Right ventricle myocardium inferior (tissue), 1 donor: ENCODE measurements at regions not wholly inside any gene's neighbourhood (a gene's known extent, or its start where the extent isn't known, plus 50 kb on each side); places are given as distances from the start of the nearest gene placed in this dataset.
"Not testable (repeated sequence)": the region's sequence is repeated elsewhere in the genome, so short reads cannot be mapped to it uniquely, and the experiment has no call there.

Source experiments
- ATAC-seq: fragments of 200-7000 bp; cut with Tn5 transposase; one replicate; pipeline ENCODE4 v1.9.1; 2020; ENCODE audit warnings: mild to moderate bottlenecking, moderate library complexity
- DNase-seq: peaks from one replicate; pipeline ENCODE4 v3.0.0; 2021; ENCODE audit errors: missing footprints
- intact Hi-C: fragments of 100-400 bp; cut with DNase I; formaldehyde crosslinking; loops from one replicate; pipeline ENCODE4 v1.11.0; 2022
- donor health status: DM: no; HTN: yes; CAD: no; lungs with severe emphysema.

- ATAC-seq (no peak), DNase-seq (no peak)
- intact Hi-C loops: no loop called here
Measured at GRCh38 chr10:35834877-35835494, 192.9 kb upstream of the FZD8 start.

- no peak for DNase-seq
- ATAC-seq: no peak
- intact Hi-C loops: loop anchor here (10.0 kb wide), 1 partner anchor 67 kb away; no protein-coding TSS in a partner anchor
Measured at GRCh38 chr10:35827783-35828182, 185.7 kb upstream of the FZD8 start.

GRCh38 chr10:35824704-35825103, 182.6 kb upstream of the FZD8 start:
- intact Hi-C loops: loop anchor here (10.0 kb wide), 1 partner anchor 70 kb away; no protein-coding TSS in a partner anchor
- ATAC-seq (no peak), DNase-seq (no peak)

GRCh38 chr10:35822316-35822715, 180.2 kb upstream of the FZD8 start:
- ATAC-seq: peak; percentile 98
- peak; percentile 90 for DNase-seq
- intact Hi-C loops: loop anchor here (2.0 to 10.0 kb wide), 2 partner anchors 72 to 180 kb away; partner anchors contain the start of gene FZD8

- intact Hi-C loops: loop anchor here (10.0 kb wide), 1 partner anchor 73 kb away; no protein-coding TSS in a partner anchor
- ATAC-seq (no peak), DNase-seq (no peak)
Measured at GRCh38 chr10:35821339-35821911, 179.3 kb upstream of the FZD8 start.

GRCh38 chr10:35819736-35820135, 177.6 kb upstream of the FZD8 start:
- no peak for ATAC-seq
- DNase-seq: no peak
- intact Hi-C loops: loop anchor here (10.0 kb wide), 1 partner anchor 75 kb away; no protein-coding TSS in a partner anchor

GRCh38 chr10:35819011-35819410, 176.9 kb upstream of the FZD8 start:
- DNase-seq (no peak), ATAC-seq (no peak)
- intact Hi-C loops: no loop called here

- ATAC-seq, DNase-seq, intact Hi-C loops: not testable (repeated sequence)
Measured at GRCh38 chr10:35817109-35817508, 175.0 kb upstream of the FZD8 start.

- no peak for ATAC-seq
- intact Hi-C loops: no loop called here
- DNase-seq: no peak
Measured at GRCh38 chr10:35813219-35813618, 171.1 kb upstream of the FZD8 start.

- DNase-seq (no peak), ATAC-seq (no peak)
- intact Hi-C loops: no loop called here
Measured at GRCh38 chr10:35808344-35808743, 166.2 kb upstream of the FZD8 start.

- intact Hi-C loops: no loop called here
- ATAC-seq (no peak), DNase-seq (no peak)
Measured at GRCh38 chr10:35803046-35803445, 160.9 kb upstream of the FZD8 start.

- ATAC-seq (no peak), DNase-seq (no peak)
- intact Hi-C loops: no loop called here
Measured at GRCh38 chr10:35797187-35797586, 155.1 kb upstream of the FZD8 start.

- DNase-seq (no peak), ATAC-seq (peak; percentile 22)
Measured at GRCh38 chr10:35795131-35795824, 153.2 kb upstream of the FZD8 start.

GRCh38 chr10:35794703-35795102, 152.6 kb upstream of the FZD8 start:
- intact Hi-C loops: no loop called here
- peak; percentile 58 for DNase-seq
- peak; percentile 47 for ATAC-seq

More at GRCh38 chr10:35795131-35795824, 153.2 kb upstream of the FZD8 start:
- intact Hi-C loops: no loop called here

- ATAC-seq: no peak
- intact Hi-C loops: no loop called here
Measured at GRCh38 chr10:35792291-35792690, 150.2 kb upstream of the FZD8 start.

GRCh38 chr10:35789996-35790395, 147.9 kb upstream of the FZD8 start:
- DNase-seq (no peak), ATAC-seq (no peak)
- intact Hi-C loops: no loop called here

More at GRCh38 chr10:35792291-35792690, 150.2 kb upstream of the FZD8 start:
- DNase-seq: no peak

- intact Hi-C loops: no loop called here
- no peak for DNase-seq
- ATAC-seq: no peak
Measured at GRCh38 chr10:35784751-35785150, 142.7 kb upstream of the FZD8 start.

- DNase-seq: no peak
- intact Hi-C loops: no loop called here
- ATAC-seq: no peak
Measured at GRCh38 chr10:35783305-35783838, 141.3 kb upstream of the FZD8 start.

- intact Hi-C loops: no loop called here
- no peak for ATAC-seq
Measured at GRCh38 chr10:35781643-35782035, 139.5 kb upstream of the FZD8 start.

More at GRCh38 chr10:35781643-35782035, 139.5 kb upstream of the FZD8 start:
- DNase-seq: no peak
